IMR-90 (cell line): ENCODE measurements at regions not wholly inside any gene's neighbourhood (a gene's known extent, or its start where the extent isn't known, plus 50 kb on each side); places are given as distances from the start of the nearest gene placed in this dataset.

Source experiments
- ATAC-seq: fragments of 200-7000 bp; cut with Tn5 transposase; 2 replicates; pipeline ENCODE4 v1.9.1; 2020; ENCODE audit warnings: low read depth, mild to moderate bottlenecking, moderate library complexity
- BruUV-seq: library from RNA; stranded (reverse); fragments of 400-500 nt; replicated peaks from 2 replicates; lab custom pipeline; 2021; lab: Mats Ljungman, UMichigan
- CTCF ChIA-PET: fragments of 300-600 bp; formaldehyde crosslinking; extraction: SDS; loops from one replicate; lab custom pipeline; 2021; ENCODE audit warnings: antibody characterized with exemption; lab: Yijun Ruan, JAX
- POLR2A ChIA-PET: fragments of 300-600 bp; sonication (Branson Sonifier 250); formaldehyde crosslinking; loops from one replicate; lab custom pipeline; 2022; ENCODE audit warnings: antibody characterized with exemption; ENCODE audit not compliant: unreplicated experiment; lab: Charles Lee
- DNase-seq: peaks from one replicate; pipeline ENCODE4 v3.0.0; 2013
- H2AFZ ChIP-seq: replicated peaks from 2 replicates; pipeline ENCODE3; 2013; ENCODE audit warnings: low read length, mild to moderate bottlenecking; ENCODE audit not compliant: poor library complexity
- H2AK5ac ChIP-seq: 2 replicates; pipeline ENCODE4 v1.6.1; 2013; ENCODE audit warnings: low read depth, low read length, inconsistent platforms
- H2AK9ac ChIP-seq: replicated peaks from 2 replicates; pipeline ENCODE3; 2013; ENCODE audit warnings: mild to moderate bottlenecking, low read depth, low read length, moderate library complexity; ENCODE audit not compliant: poor library complexity
- H2BK120ac ChIP-seq: 2 replicates; pipeline ENCODE4 v1.6.1; 2013; ENCODE audit warnings: low read depth, low read length, inconsistent platforms
- H2BK15ac ChIP-seq: 3 replicates; pipeline ENCODE4 v1.6.1; 2013; ENCODE audit warnings: low read depth, low read length, inconsistent platforms
- H2BK20ac ChIP-seq: 2 replicates; pipeline ENCODE4 v1.6.1; 2013; ENCODE audit warnings: low read depth, mild to moderate bottlenecking, inconsistent platforms, low read length, moderate library complexity
- H2BK5ac ChIP-seq: 2 replicates; pipeline ENCODE4 v1.6.1; 2013; ENCODE audit warnings: mild to moderate bottlenecking, low read depth, low read length, inconsistent platforms; ENCODE audit not compliant: poor library complexity, severe bottlenecking
- H3K14ac ChIP-seq: replicated peaks from 2 replicates; pipeline ENCODE4 v1.6.1; 2013; ENCODE audit warnings: low read depth, low read length, inconsistent platforms
- H3K18ac ChIP-seq: 2 replicates; pipeline ENCODE4 v1.6.1; 2013; ENCODE audit warnings: low read depth, low read length, control low read depth
- H3K23ac ChIP-seq: 2 replicates; pipeline ENCODE4 v1.6.1; 2013; ENCODE audit warnings: low read depth, low read length, inconsistent platforms
- H3K27ac ChIP-seq: 2 replicates; pipeline ENCODE4 v1.5.1; 2013; ENCODE audit warnings: mild to moderate bottlenecking, control low read depth, low read length; ENCODE audit not compliant: insufficient read depth
- H3K27me3 ChIP-seq: 2 replicates; pipeline ENCODE4 v1.6.1; 2013; ENCODE audit warnings: low read length; ENCODE audit not compliant: control insufficient read depth, insufficient read depth
- H3K36me3 ChIP-seq: 2 replicates; pipeline ENCODE4 v1.6.1; 2013; ENCODE audit warnings: low read length, mixed read lengths; ENCODE audit not compliant: control insufficient read depth, insufficient read depth
- H3K4ac ChIP-seq: 2 replicates; pipeline ENCODE4 v1.6.1; 2013; ENCODE audit warnings: low read depth, low read length, inconsistent platforms
- H3K4me1 ChIP-seq: 2 replicates; pipeline ENCODE4 v1.6.1; 2013; ENCODE audit warnings: low read length, mixed read lengths; ENCODE audit not compliant: control insufficient read depth, insufficient read depth
- H3K4me2 ChIP-seq: 2 replicates; pipeline ENCODE4 v1.6.1; 2013; ENCODE audit warnings: low read depth, mild to moderate bottlenecking, control low read depth, low read length, moderate library complexity
- H3K4me3 ChIP-seq: 2 replicates; pipeline ENCODE4 v1.5.1; 2013; ENCODE audit warnings: low read depth, mild to moderate bottlenecking, control low read depth, low read length, moderate library complexity; ENCODE audit not compliant: insufficient read depth
- H3K56ac ChIP-seq: 2 replicates; pipeline ENCODE4 v1.6.1; 2013; ENCODE audit warnings: low read length, inconsistent platforms; ENCODE audit not compliant: insufficient read depth; ENCODE audit errors: extremely low read depth
- H3K79me1 ChIP-seq, 2 experiments: 2 replicates each; pipeline ENCODE4 v1.6.1; 2013; ENCODE audit warnings: low read length in 2 of 2, inconsistent platforms in 1 of 2, low read depth in 1 of 2
- H3K9ac ChIP-seq: 2 replicates; pipeline ENCODE4 v1.6.1; 2013; ENCODE audit warnings: low read depth, low read length, control low read depth
- H3K9me1 ChIP-seq: 2 replicates; pipeline ENCODE4 v1.6.1; 2013; ENCODE audit warnings: low read length, inconsistent platforms; ENCODE audit not compliant: insufficient read depth
- H3K9me3 ChIP-seq: 2 replicates; pipeline ENCODE4 v1.6.1; 2013; ENCODE audit warnings: low read length; ENCODE audit not compliant: control insufficient read depth, insufficient read depth
- H4K20me1 ChIP-seq: 2 replicates; pipeline ENCODE4 v1.6.1; 2013; ENCODE audit warnings: low read length, inconsistent platforms; ENCODE audit not compliant: insufficient read depth
- H4K5ac ChIP-seq: 2 replicates; pipeline ENCODE4 v1.6.1; 2013; ENCODE audit warnings: mild to moderate bottlenecking, low read depth, low read length, control low read depth
- H4K8ac ChIP-seq, 2 experiments: 2 replicates each; pipeline ENCODE4 v1.6.1; 2013; ENCODE audit warnings: low read depth in 2 of 2, low read length in 2 of 2, control low read depth in 1 of 2, inconsistent platforms in 1 of 2
- H4K91ac ChIP-seq: 2 replicates; pipeline ENCODE4 v1.6.1; 2013; ENCODE audit warnings: low read depth, low read length, inconsistent platforms; ENCODE audit not compliant: insufficient read depth
- BHLHE40 ChIP-seq: fragments of 150-350 bp; IDR thresholded peaks from 2 replicates; pipeline ENCODE4 v1.6.1; 2016; ENCODE audit warnings: mild to moderate bottlenecking, low read depth, low read length
- CEBPB ChIP-seq: IDR thresholded peaks from 2 replicates; pipeline ENCODE4 v1.6.1; 2012; ENCODE audit warnings: low read depth, low read length, improper control_type of control experiment
- WGBS, 2 experiments: methylation state at CpG; one replicate each; pipeline versions ENCODE4 v1.1.5 to v1.1.7; 2013; ENCODE audit warnings: missing lambda C conversion rate in 2 of 2; ENCODE audit not compliant: insufficient read length in 1 of 2; ENCODE audit errors: extremely low coverage in 2 of 2; 5-methylcytosine and 5-hydroxymethylcytosine counted together
- dilution Hi-C: fragments of 300-500 bp; cut with HindIII; formaldehyde crosslinking; loops from one replicate; pipeline ENCODE4 v1.14.3; 2018; ENCODE audit warnings: low sequenced_read_pairs; ENCODE audit not compliant: unreplicated experiment
- in situ Hi-C: fragments of 300-500 bp; cut with MboI; formaldehyde crosslinking; loops from 3 replicates; pipeline ENCODE4 v1.14.3; 2019; ENCODE audit warnings: low sequenced_read_pairs, inconsistent platforms, mixed read lengths
- intact Hi-C: fragments of 100-400 bp; cut with micrococcal nuclease; formaldehyde crosslinking; loops from 2 replicates; pipeline ENCODE4 v1.10.0; 2022

DNA sequence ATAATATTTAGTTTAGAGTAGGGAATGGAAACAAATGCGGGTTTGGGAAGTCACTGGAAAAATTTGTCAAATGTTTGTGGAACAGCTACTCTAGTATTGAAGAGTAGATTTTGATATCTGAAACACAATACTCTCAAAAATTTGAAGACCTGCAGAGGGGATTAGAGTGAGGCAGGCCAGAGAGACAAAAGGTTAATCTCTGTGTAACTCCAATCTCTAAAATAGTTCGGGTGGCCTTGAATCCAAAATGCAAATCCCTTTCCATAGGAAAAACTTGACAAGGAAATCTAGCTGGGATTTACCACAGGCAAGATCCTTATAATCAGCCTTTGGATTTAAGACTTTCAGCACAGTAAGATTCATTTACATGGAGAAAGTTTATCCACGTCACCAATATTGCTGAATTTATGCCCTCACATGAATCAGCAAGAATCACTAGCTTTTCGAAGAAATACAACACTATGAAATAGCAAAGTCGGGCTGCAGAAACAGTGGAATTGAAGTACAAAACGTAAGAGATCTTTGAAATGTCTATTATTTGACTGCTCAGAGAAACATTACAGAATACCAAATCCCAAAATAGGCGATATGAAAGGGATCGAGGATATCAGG is 423.7 kb upstream of the ZNF804A start:
- Histone ChIP-seq H2BK120ac (no peak overlapping the region), H3K4me1 (no peaks in the 10 kb centered on the region), H3K56ac (no peak overlapping the region), H4K5ac (no peak overlapping the region), H4K20me1 (no peaks in the 10 kb centered on the region), H3K36me3 (no peaks in the 10 kb centered on the region), H3K23ac (no peak overlapping the region), H3K9me1 (no peaks in the 10 kb centered on the region), H3K9me3 (no peaks in the 10 kb centered on the region), H2BK20ac (no peak overlapping the region), H4K91ac (no peak overlapping the region), H3K4me2 (no peak overlapping the region), H3K18ac (no peak overlapping the region), H2AK5ac (no peak overlapping the region), H3K27me3 (no peaks in the 10 kb centered on the region), H2BK15ac (no peak overlapping the region), H3K79me1 (no peaks in the 10 kb centered on the region), H2AK9ac (no peak overlapping the region), H2BK5ac (no peak overlapping the region), H3K4me3 (no peak overlapping the region), H3K4ac (no peak overlapping the region), H4K8ac (no peak overlapping the region), H2AFZ (no peak overlapping the region), H3K27ac (no peak overlapping the region), H3K14ac (no peak overlapping the region), H3K9ac (no peak overlapping the region)
- no CpG with 5 or more reads among the region's 8 CpGs for WGBS, 2 experiments
- TF ChIP-seq CEBPB (no peak), BHLHE40 (no peak)
- BruUV-seq: no TSS peak
- intact Hi-C loops: no loop called here
- dilution Hi-C loops: no loop called here
- in situ Hi-C loops: no loop called here
- ChIA-PET POLR2A (no interaction called here), CTCF (no interaction called here)
- ATAC-seq (no peak), DNase-seq (no peak)
